GM12874 (cell line): ENCODE measurements at regions not wholly inside any gene's neighbourhood (a gene's known extent, or its start where the extent isn't known, plus 50 kb on each side); places are given as distances from the start of the nearest gene placed in this dataset.

ENCODE experiments used
- CTCF ChIP-seq: IDR thresholded peaks from 2 replicates; pipeline ENCODE4 v1.5.1; 2011; ENCODE audit warnings: low read depth, mild to moderate bottlenecking, control low read depth, low read length, moderate library complexity; ENCODE audit not compliant: insufficient read depth

GRCh38 chr22:47552541-47553205 lies 790.2 kb downstream of the TBC1D22A start:
- TF ChIP-seq CTCF: no peak

GRCh38 chr22:47552024-47552423 lies 789.6 kb downstream of the TBC1D22A start:
- no peak for TF ChIP-seq CTCF

- TF ChIP-seq CTCF: no peak
Observed at GRCh38 chr22:47551431-47551775, 789.0 kb downstream of the TBC1D22A start.

- no peak for TF ChIP-seq CTCF
Observed at GRCh38 chr22:47550524-47551430, 788.3 kb downstream of the TBC1D22A start.

GRCh38 chr22:47549741-47550340 lies 787.4 kb downstream of the TBC1D22A start:
- no peak for TF ChIP-seq CTCF

GRCh38 chr22:47548953-47549740 lies 786.7 kb downstream of the TBC1D22A start:
- no peak for TF ChIP-seq CTCF
